HT-29 (cell line): ENCODE measurements at regions not wholly inside any gene's neighbourhood (a gene's known extent, or its start where the extent isn't known, plus 50 kb on each side); places are given as distances from the start of the nearest gene placed in this dataset.

Experiments
- DNase-seq: peaks from one replicate; pipeline ENCODE4 v3.0.0-alpha.2; 2015; ENCODE audit warnings: low spot score

DNA sequence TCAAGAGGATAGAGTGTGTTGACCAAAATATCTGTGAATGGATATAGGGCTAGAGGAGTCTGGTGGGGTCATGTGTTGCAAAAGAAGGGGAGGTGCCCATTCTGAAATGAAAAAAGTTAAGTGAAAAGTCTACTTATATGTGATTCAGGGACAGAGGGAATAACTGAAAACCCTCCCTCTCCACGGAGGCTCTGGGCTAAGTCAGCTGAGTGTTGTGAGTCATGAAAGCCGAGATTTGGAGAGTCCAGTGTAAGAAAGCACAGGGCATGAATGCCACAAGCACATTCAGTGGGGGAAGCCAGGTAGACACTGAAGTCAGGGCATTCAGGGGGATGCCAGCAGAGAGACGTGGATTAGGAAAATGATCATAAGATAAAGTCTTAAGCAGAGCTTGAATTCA is 871.9 kb downstream of the TSN start:
- DNase-seq, result no peak

DNA sequence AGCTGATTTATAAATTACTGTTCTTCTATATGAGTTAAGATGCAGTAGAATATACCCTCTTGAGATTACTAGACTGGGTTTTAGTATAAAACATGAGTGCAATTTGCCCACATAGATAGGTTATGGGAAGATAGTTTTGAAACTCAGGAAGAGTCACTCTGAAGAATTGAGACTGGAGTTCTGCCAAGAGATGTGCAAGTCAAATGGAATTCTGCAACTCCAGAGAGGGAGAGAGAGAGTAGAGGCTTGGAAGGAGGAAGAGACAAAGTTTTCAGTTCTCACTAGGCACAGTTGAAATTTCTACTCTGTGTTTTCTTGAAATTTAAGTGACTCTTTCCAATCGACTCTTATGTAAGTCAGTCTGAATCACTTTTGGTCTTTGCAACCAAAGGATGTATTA is 878.8 kb downstream of the TSN start:
- no peak for DNase-seq

- no peak for DNase-seq
Measured at GRCh38 chr2:122634920-122635319, 879.5 kb downstream of the TSN start.

DNA sequence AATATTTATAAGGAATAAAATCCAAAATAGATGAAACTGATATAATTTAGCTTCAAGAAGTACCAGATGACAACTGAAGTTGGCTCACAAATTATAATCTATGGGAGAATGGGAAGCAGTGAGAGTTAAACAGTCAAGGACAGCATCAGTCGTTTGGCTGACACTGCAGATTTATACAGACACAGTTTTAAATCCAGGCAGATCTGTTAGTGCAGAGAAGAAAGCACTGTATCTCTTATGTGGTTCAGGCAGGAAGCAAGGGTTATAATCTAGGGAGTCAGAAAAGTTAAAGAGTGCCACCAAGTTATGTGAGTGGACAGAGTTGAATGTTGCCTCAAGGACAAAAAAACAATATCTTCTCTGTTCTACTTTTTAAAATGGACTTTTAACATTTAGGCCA is 880.2 kb downstream of the TSN start:
- no peak for DNase-seq

DNA sequence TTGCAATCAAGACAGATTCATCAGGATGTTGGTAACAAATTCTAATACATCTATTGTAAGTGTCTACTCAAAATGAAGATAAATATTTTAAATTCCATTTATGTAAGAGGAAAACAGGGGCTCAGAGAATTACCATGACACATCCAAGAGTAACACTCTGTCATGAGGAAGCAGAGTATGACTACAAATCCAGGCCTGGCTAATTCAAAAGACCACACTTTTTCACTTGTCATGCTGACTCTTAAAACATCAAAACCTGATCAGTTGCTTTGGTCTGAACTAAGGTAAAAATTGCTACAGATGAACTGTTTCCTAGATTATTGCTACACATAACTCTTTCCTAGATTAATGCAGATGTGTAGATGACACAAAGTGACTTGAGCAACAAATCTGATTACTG is 880.6 kb downstream of the TSN start:
- no peak for DNase-seq

DNA sequence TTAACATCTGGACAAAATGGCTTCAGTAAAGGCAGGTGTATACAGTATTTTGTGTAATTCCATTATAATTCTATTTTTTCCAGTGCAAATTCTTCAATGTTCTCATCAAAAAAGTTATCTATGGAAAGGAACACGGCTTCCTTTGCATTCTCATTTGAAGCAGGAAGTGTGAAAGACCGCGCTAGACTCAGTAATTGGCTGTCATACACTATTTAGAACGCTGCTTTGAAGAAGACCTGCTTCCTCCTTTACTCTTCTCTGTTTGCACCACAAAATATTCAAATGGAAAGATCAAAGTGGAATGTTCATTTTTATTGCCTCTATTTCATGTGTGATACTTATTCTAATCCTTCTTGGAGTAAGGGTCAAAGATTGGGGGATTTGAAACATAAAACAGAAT is 883.7 kb downstream of the TSN start:
- DNase-seq, result no peak

DNA sequence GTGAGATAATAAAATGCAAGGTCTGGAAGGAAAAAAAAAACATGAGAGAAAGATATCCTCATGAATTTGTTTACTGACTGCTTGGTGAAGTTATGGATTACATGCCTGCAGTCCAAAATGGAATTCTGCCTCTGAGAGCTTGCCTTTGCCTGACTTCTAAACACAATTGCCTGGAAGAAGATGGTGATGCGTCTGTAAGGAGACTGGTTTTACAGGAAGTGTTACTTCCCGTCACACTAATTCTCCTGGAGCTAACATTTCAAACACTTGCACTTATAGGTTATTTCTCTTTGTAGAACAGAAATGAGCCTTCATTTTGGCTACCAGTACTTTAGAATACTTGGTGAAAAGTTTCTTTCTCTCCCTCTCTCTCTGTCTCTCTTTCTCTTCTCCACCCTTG is 884.3 kb downstream of the TSN start:
- no peak for DNase-seq

- DNase-seq, result peak; percentile 27
Measured at GRCh38 chr2:122643725-122644329, 888.4 kb downstream of the TSN start.

DNA sequence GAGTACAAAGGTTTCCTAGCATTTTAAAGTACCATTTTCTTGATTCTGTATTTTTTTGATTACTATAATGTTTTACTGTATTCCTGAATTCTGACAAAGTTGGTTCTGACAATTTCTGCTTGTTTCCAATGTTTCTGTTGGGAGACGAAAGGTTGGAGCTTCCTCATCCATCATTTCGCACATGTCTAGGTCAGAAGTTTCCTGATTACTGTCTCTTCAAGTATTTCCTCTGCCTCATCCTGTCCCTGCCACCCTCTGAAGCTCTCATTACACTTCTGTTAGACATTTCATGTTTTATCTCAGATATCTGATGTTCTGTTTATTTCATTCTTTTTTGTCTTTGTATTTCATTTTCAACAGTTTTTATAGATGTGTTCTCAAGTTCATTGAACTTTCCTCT is 895.8 kb downstream of the TSN start:
- no peak for DNase-seq

DNA sequence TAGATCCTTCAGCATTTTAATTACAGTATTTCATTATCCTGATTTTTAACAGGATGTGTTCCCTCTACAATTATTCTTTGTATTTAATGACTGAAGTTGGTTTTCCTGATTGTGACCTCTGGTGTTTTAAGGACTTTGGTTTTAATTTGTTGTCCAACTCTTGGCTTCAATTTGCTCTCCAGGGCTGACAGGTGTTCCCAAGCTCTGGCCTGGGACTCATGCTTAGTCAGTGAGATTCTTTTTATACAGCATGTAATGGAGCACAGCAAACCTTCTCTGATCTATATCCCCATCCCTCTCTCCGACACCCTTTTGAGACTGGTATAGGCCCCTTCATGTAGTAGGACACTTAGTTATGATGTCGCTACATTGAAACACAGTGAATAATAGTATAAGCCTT is 896.3 kb downstream of the TSN start:
- DNase-seq, result no peak

DNA sequence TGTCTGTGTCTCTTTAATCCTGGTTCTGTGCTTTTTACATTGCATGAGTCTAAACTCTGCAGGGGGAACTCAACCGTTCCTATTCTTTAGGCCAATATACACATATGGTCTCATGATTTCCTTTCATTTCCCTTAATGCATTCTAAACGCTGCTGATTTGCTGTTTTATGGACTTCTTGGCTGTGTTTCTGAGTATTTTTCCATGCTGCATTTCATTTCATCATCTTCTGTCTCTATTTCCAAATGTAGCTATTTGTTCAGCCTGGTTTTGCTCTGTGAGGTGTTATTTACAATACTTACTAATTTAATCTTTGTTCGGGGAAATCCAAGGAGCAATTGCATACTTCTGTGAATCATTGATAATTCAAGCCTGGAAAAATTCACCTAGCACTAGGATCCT is 897.2 kb downstream of the TSN start:
- DNase-seq, result no peak

DNA sequence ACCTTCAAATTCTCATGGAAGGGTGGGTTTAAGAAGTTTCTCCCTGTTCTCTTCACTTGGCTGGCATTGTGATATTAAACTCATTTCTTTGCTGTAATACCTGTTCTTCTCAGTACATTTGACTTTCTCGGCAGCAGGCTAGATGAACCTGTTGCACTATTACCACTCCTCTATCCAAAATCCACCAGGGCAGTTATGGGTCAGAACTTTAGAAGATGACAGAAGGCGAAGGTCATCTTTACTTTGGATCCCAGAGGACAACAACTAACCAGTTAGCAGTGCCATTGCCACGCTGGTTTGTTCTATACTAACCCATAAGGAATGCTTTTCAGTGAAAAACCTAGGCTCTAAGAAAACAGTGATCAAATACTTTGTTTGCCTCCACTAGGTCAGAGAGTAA is 901.0 kb downstream of the TSN start:
- no peak for DNase-seq

GRCh38 chr2:122660786-122661634 is 905.6 kb downstream of the TSN start:
- DNase-seq, result no peak

DNA sequence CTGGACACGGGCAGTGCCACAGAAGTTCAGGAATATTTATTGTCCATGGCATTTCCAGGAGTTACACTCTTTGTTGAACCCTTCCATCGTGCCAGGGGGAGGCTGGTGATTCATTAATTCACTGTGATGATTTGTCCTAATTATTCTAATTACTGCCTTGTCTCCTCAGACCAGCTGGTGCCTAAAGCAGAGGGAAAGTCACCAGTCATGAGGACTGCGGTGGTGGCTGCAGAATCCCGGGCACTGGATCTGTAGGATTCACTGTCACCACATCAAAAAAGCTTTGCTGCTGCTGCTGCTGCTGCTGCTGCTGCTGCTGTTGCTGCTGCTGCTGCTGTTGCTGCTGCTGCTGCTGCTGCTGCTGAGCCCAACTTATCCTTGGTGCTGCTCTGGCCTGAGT is 908.2 kb downstream of the TSN start:
- DNase-seq, result no peak

GRCh38 chr2:122669627-122670026 is 914.2 kb downstream of the TSN start:
- DNase-seq, result no peak

DNA sequence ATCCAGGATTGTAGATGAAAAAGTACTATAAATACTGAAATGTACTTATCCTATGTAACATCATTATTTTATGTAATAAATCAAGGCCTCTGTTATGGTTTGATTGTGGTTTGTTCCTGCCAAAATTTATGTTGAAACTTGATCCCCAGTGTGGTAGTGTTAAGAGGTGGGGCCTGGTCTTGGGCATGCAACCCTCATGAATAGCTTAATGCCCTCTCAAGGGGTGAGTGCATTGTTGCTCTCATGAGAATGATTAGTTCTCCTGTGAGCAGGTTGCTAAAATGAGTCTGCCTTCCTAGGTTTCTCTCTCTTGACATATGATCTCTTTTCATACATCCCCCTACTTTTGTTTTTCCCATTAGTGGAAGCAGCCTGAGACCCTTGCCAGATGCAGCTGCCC is 915.4 kb downstream of the TSN start:
- no peak for DNase-seq

DNA sequence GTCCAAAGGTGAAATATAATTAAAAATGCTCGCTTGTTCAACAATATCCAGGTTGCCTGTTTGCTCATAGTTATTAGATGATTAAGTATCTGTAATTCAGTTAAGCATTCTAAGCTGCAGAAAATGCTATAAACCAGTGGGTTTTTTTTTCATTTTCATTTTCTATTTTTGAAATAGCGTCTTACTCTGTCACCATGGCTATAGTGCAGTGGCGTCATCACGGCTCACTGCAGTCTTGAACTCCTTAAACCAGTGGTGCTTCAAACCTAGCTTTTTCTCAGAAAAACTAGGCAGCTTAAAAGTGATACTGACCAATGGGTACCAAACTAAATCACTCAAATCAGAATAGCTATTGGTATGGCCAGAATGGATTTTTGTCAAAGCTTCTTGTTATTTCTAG is 925.2 kb downstream of the TSN start:
- no peak for DNase-seq

DNA sequence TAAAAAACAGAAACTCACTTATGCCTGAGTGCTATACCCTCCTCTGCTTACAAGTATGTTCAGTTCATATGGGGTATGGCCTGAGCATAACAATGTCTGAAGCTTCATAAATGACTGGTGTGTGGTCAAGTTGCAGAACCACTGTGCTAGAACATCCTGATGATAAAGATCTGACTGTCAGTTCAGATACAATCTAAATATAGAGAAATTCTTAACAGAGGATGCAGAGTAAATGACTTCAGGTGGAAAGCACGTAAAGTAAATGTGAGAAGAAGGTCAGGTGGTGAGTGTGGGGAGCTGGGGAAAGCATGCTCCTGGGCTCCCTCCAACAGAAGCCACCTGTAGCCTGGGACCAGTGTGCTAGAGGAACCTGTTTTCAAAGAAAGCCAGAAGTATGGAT is 926.2 kb downstream of the TSN start:
- no peak for DNase-seq

DNA sequence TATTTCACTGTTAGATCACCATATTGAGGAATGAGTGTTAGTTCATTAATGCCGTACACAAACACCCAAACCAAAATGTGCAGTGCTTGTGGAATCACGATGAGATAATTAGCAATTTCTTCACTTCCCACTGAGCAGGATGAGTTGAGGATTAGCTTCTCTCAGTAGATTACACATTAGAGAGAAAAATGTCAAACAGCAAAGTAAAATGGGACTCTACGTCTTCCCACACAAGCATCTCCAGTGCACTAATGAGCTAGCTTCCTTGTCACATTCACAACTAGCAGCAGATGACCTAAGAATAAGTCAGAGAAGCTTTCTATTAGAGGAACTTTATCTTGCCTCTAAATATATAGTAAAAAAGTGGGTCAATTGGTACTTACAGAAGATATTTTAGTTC is 926.9 kb downstream of the TSN start:
- no peak for DNase-seq

DNA sequence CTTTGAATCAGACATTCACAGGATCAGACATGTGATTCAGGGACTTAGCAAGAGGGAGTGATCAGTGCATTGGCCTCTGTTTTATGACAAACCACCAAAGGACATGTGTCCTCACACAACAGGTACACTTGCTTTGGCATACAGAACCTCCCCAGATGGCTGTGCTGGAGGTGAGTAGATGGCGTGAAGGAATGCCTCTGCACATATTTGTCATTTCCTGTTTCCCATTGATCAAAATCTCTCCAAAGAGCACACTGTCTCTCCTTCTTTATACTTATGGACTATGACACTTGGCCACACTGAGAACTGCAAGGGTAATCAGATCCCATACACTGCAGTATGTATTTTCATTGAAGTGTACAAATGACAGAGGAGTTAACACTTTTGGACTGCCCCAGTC is 927.6 kb downstream of the TSN start:
- no peak for DNase-seq

DNA sequence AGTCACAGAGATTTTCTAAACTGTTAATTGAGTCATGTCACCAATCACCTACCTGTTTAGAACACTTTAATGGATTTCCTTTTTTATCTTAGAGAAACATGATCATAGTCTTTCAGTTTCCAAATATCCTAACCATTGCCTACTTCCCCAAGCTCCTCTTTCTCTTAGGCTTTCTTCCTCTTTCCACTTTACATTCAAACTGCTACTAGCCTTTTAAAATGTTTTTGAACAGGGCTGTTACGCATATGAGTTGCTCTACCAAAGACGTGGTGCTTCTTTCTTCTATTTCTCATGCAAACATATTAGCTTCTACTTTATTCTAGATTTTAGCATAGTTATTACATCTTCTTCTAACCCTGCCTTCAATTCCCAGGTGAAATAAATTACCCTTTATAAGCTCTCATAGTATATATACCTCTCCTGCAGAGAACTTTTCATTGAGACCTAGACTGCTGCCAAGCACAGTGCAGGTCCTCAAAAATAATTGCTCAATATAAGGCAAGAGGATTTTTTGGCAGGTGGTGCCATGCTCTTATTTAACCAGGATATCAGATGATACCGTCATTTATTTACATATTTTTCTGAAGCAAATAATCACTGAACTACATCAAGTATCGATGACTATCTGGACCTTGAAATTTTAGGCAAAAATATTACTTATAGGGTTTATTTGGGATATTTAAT is 937.1 kb downstream of the TSN start:
- no peak for DNase-seq

DNA sequence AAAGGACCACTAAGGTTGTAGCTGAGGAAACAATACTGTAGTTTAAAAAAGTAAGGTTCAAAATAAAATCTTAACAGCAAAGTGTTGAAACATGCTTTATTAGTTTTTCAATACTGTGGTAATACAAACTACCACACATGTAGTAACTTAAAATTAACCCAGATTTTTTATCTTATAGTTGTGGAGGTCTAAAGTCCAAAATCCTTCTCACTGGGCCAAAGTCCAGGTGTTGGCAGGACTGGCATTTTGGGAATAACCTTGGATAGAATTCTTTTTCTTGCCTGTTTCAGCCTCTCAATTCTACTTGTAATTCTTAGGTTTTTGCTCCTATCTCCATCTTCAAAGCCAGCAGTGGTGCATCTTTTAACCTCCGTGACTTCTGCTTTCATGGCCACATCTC is 942.0 kb downstream of the TSN start:
- no peak for DNase-seq

- DNase-seq, result no peak
Measured at GRCh38 chr2:122703676-122704075, 948.2 kb downstream of the TSN start.
